ENCODE measurements at regions not wholly inside any gene's neighbourhood (a gene's known extent, or its start where the extent isn't known, plus 50 kb on each side); places are given as distances from the start of the nearest gene placed in this dataset.

- TF ChIP-seq ZNF274 (IDR thresholded peaks at IDR 0.05; ENCODE audit: low read depth, low read length) (no peak), SUZ12 (IDR thresholded peaks at IDR 0.05; ENCODE audit: extremely low read depth, insufficient read depth, insufficient read length) (no peak)
These were observed 583.6 kb downstream of the IRS1 start for GRCh38 chr2:226215902-226216503.
